ENCODE measurements at regions not wholly inside any gene's neighbourhood (a gene's known extent, or its start where the extent isn't known, plus 50 kb on each side); places are given as distances from the start of the nearest gene placed in this dataset.

GRCh38 chr4:167652267-167652666 lies 418.0 kb upstream of the SPOCK3 start:
- no peak for DNase-seq (ENCODE audit: extremely low spot score)
- ChIA-PET CTCF (no interaction called here), POLR2A (no interaction called here)
- TF ChIP-seq FOXM1 (IDR thresholded peaks at IDR 0.05; ENCODE audit: borderline replicate concordance) (no peak), ARNT (IDR thresholded peaks at IDR 0.05) (no peak), HDGF (IDR thresholded peaks at IDR 0.05; ENCODE audit: borderline replicate concordance) (no peak), NFRKB (IDR thresholded peaks at IDR 0.05) (no peak), SUZ12 (IDR thresholded peaks at IDR 0.05) (no peak), SP1 (IDR thresholded peaks at IDR 0.05) (no peak), LEF1 (IDR thresholded peaks at IDR 0.05; ENCODE audit: borderline replicate concordance) (no peak), L3MBTL2 (conservative IDR thresholded peaks at IDR 0.05) (no peak), BHLHE40 (IDR thresholded peaks at IDR 0.05; ENCODE audit: borderline replicate concordance) (no peak), ZNF384 (IDR thresholded peaks at IDR 0.05) (no peak), FOXA1 (IDR thresholded peaks at IDR 0.05) (no peak)
- TF ChIP-seq, protein P1, sequence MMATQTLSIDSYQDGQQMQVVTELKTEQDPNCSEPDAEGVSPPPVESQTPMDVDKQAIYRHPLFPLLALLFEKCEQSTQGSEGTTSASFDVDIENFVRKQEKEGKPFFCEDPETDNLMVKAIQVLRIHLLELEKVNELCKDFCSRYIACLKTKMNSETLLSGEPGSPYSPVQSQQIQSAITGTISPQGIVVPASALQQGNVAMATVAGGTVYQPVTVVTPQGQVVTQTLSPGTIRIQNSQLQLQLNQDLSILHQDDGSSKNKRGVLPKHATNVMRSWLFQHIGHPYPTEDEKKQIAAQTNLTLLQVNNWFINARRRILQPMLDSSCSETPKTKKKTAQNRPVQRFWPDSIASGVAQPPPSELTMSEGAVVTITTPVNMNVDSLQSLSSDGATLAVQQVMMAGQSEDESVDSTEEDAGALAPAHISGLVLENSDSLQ (IDR thresholded peaks at IDR 0.05): no peak

GRCh38 chr4:167688660-167689142 lies 403.6 kb upstream of the ANXA10 start:
- CTCF ChIA-PET: interaction anchor here (0.6 kb wide), 1 partner anchor 314 kb away, joined by 5 read pairs; no protein-coding TSS in a partner anchor

GRCh38 chr4:167702391-167702790 lies 389.9 kb upstream of the ANXA10 start:
- TF ChIP-seq BHLHE40 (IDR thresholded peaks at IDR 0.05; ENCODE audit: borderline replicate concordance) (no peak), L3MBTL2 (conservative IDR thresholded peaks at IDR 0.05) (no peak)
- ChIA-PET CTCF (no interaction called here), POLR2A (no interaction called here)
- DNase-seq (ENCODE audit: extremely low spot score): no peak

More at GRCh38 chr4:167688660-167689142, 403.6 kb upstream of the ANXA10 start:
- TF ChIP-seq SUZ12 (IDR thresholded peaks at IDR 0.05): no peak
- no peak for TF ChIP-seq FOXK2 (IDR thresholded peaks at IDR 0.05)
- TF ChIP-seq FOXM1 (IDR thresholded peaks at IDR 0.05; ENCODE audit: borderline replicate concordance): no peak
- no peak for TF ChIP-seq L3MBTL2 (conservative IDR thresholded peaks at IDR 0.05)
- no peak for TF ChIP-seq NFRKB (IDR thresholded peaks at IDR 0.05)
- no peak for TF ChIP-seq TARDBP (IDR thresholded peaks at IDR 0.05)
- no peak for TF ChIP-seq FOXA1 (IDR thresholded peaks at IDR 0.05)
- TF ChIP-seq, protein P1 (IDR thresholded peaks at IDR 0.05): no peak
- TF ChIP-seq HDGF (IDR thresholded peaks at IDR 0.05; ENCODE audit: borderline replicate concordance): no peak
- TF ChIP-seq LEF1 (IDR thresholded peaks at IDR 0.05; ENCODE audit: borderline replicate concordance): no peak
- no peak for TF ChIP-seq ARNT (IDR thresholded peaks at IDR 0.05)
- TF ChIP-seq SP1 (IDR thresholded peaks at IDR 0.05): no peak
- no peak for TF ChIP-seq CTBP1 (IDR thresholded peaks at IDR 0.05; ENCODE audit: borderline replicate concordance)
- no peak for TF ChIP-seq ZNF384 (IDR thresholded peaks at IDR 0.05)
- no peak for TF ChIP-seq ELF4 (IDR thresholded peaks at IDR 0.05)
- peak; percentile 5 for DNase-seq (ENCODE audit: extremely low spot score)
- POLR2A ChIA-PET: no interaction called here

- POLR2A ChIA-PET: no interaction called here
- TF ChIP-seq ARNT (IDR thresholded peaks at IDR 0.05) (no peak), BHLHE40 (IDR thresholded peaks at IDR 0.05; ENCODE audit: borderline replicate concordance) (no peak), SUZ12 (IDR thresholded peaks at IDR 0.05) (no peak), ELF4 (IDR thresholded peaks at IDR 0.05) (no peak), ZNF384 (IDR thresholded peaks at IDR 0.05) (no peak), L3MBTL2 (conservative IDR thresholded peaks at IDR 0.05) (no peak)
- TF ChIP-seq, protein P1 (IDR thresholded peaks at IDR 0.05): 0 out of 2 replicates have a peak, but pooled peaks have one; percentile 7
- CTCF ChIA-PET: no interaction called here
- no peak for DNase-seq (ENCODE audit: extremely low spot score)
These were observed 380.8 kb upstream of the ANXA10 start for GRCh38 chr4:167711517-167711916.

- no peak for DNase-seq (ENCODE audit: extremely low spot score)
- ChIA-PET POLR2A (no interaction called here), CTCF (no interaction called here)
- no peak for TF ChIP-seq LEF1 (IDR thresholded peaks at IDR 0.05; ENCODE audit: borderline replicate concordance)
These were observed 378.6 kb upstream of the ANXA10 start for GRCh38 chr4:167713756-167714155.

- POLR2A ChIA-PET: no interaction called here
- TF ChIP-seq TARDBP (IDR thresholded peaks at IDR 0.05) (no peak), L3MBTL2 (conservative IDR thresholded peaks at IDR 0.05) (no peak), ELF4 (IDR thresholded peaks at IDR 0.05) (no peak), ZNF384 (IDR thresholded peaks at IDR 0.05) (no peak), NFRKB (IDR thresholded peaks at IDR 0.05) (no peak), FOXA1 (IDR thresholded peaks at IDR 0.05) (no peak), HDGF (IDR thresholded peaks at IDR 0.05; ENCODE audit: borderline replicate concordance) (no peak), FOXM1 (IDR thresholded peaks at IDR 0.05; ENCODE audit: borderline replicate concordance) (no peak), CTBP1 (IDR thresholded peaks at IDR 0.05; ENCODE audit: borderline replicate concordance) (no peak), LEF1 (IDR thresholded peaks at IDR 0.05; ENCODE audit: borderline replicate concordance) (no peak), ARNT (IDR thresholded peaks at IDR 0.05) (no peak), FOXK2 (IDR thresholded peaks at IDR 0.05) (no peak), SP1 (IDR thresholded peaks at IDR 0.05) (no peak)
- TF ChIP-seq, protein P1 (IDR thresholded peaks at IDR 0.05): no peak
- CTCF ChIA-PET: no interaction called here
- no peak for DNase-seq (ENCODE audit: extremely low spot score)
These were observed 377.2 kb upstream of the ANXA10 start for GRCh38 chr4:167715176-167715575.
